ENCODE measurements at regions not wholly inside any gene's neighbourhood (a gene's known extent, or its start where the extent isn't known, plus 50 kb on each side); places are given as distances from the start of the nearest gene placed in this dataset.

- no peak for TF ChIP-seq CTCF (IDR thresholded peaks at IDR 0.05)
- TF ChIP-seq POLR2A (IDR thresholded peaks at IDR 0.05) = no peak
Measured at GRCh38 chr2:57881998-57882888, 164.4 kb upstream of the VRK2 start.

All from esophagus squamous epithelium (tissue), 4 donors.